Smooth muscle cell (in vitro differentiated cells): ENCODE measurements at regions not wholly inside any gene's neighbourhood (a gene's known extent, or its start where the extent isn't known, plus 50 kb on each side); places are given as distances from the start of the nearest gene placed in this dataset.

Experiments used
- DNase-seq: peaks from one replicate; lab custom pipeline; 2025; ENCODE audit not compliant: unreplicated experiment; lab: John Stamatoyannopoulos, UW
- H2AFZ ChIP-seq: fragments of 200-600 bp; sonication (generic); 2 replicates; pipeline ENCODE4 v1.6.0; 2016; ENCODE audit warnings: antibody characterized with exemption, low read depth, mild to moderate bottlenecking
- H3F3A ChIP-seq: fragments of 200-600 bp; sonication (generic); 2 replicates; pipeline ENCODE4 v1.6.0; 2017; ENCODE audit warnings: antibody characterized with exemption, low read depth
- H3K27ac ChIP-seq: fragments of 200-600 bp; sonication (generic); 2 replicates; pipeline ENCODE4 v1.5.1; 2016; ENCODE audit warnings: low read depth, mild to moderate bottlenecking
- H3K27me3 ChIP-seq: fragments of 200-600 bp; sonication (generic); 2 replicates; pipeline ENCODE4 v1.6.1; 2016; ENCODE audit warnings: low read depth, mild to moderate bottlenecking
- H3K36me3 ChIP-seq: fragments of 200-600 bp; sonication (generic); 2 replicates; pipeline ENCODE4 v1.5.1; 2016; ENCODE audit warnings: low read depth
- H3K4me1 ChIP-seq: fragments of 200-600 bp; sonication (generic); 2 replicates; pipeline ENCODE4 v1.5.1; 2016; ENCODE audit warnings: low read depth
- H3K4me2 ChIP-seq: fragments of 200-600 bp; sonication (generic); 2 replicates; pipeline ENCODE4 v1.6.0; 2016; ENCODE audit warnings: mild to moderate bottlenecking
- H3K4me3 ChIP-seq: fragments of 200-600 bp; sonication (generic); 2 replicates; pipeline ENCODE4 v1.5.1; 2016; ENCODE audit warnings: mild to moderate bottlenecking
- H3K79me2 ChIP-seq: fragments of 200-600 bp; sonication (generic); 2 replicates; pipeline ENCODE4 v1.6.0; 2016; ENCODE audit warnings: low read depth, mild to moderate bottlenecking
- H3K9ac ChIP-seq: fragments of 200-600 bp; sonication (generic); 2 replicates; pipeline ENCODE4 v1.6.0; 2016; ENCODE audit warnings: low read depth
- H3K9me3 ChIP-seq: fragments of 200-600 bp; sonication (generic); replicated peaks from 2 replicates; pipeline ENCODE4 v1.5.1; 2016; ENCODE audit warnings: low read depth
- H4K20me1 ChIP-seq: fragments of 200-600 bp; sonication (generic); 2 replicates; pipeline ENCODE4 v1.6.0; 2016; ENCODE audit warnings: low read depth
- WGBS: methylation state at CpG from one replicate; pipeline ENCODE4 v1.1.7; 2016; ENCODE audit warnings: low lambda C conversion rate; 5-methylcytosine and 5-hydroxymethylcytosine counted together
- TF ChIP-seq, protein P1 (sequence below): fragments of 200-600 bp; sonication (generic); IDR thresholded peaks from 2 replicates; pipeline ENCODE4 v1.5.1; 2017; ENCODE audit warnings: borderline replicate concordance, mild to moderate bottlenecking, antibody characterized with exemption; ENCODE audit not compliant: insufficient read depth, poor library complexity, severe bottlenecking

DNA sequence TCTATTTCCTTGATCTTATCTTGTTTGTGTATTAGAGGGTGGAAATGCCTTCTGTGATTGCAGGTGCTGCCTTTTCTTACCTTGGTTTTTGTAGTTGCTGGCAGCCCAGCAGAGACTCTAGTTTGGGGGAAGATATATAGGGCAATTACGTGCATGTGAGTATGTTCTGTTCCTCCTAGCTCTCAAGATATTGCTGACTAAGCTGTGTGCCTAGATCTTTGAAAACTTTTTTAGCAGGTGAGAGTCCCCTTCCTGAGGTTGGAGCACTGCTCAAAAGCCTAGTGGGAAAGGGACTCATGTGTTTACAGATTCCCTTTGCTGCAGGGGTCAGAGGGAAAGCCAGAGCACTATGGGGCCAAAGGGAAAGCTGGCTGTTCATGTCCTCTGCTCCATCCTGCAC, 136.1 kb downstream of the VSIG4 start:
- no peaks in the 10 kb centered on the region for H3K79me2 ChIP-seq
- H3K9ac ChIP-seq, result no peak overlapping the region
- no peak overlapping the region for H3K27ac ChIP-seq
- no peaks in the 10 kb centered on the region for H3K27me3 ChIP-seq
- H3K4me2 ChIP-seq, result no peak overlapping the region
- H4K20me1 ChIP-seq, result no peaks in the 10 kb centered on the region
- H3K36me3 ChIP-seq, result no peaks in the 10 kb centered on the region
- H3K4me1 ChIP-seq, result no peaks in the 10 kb centered on the region
- TF ChIP-seq, protein P1, sequence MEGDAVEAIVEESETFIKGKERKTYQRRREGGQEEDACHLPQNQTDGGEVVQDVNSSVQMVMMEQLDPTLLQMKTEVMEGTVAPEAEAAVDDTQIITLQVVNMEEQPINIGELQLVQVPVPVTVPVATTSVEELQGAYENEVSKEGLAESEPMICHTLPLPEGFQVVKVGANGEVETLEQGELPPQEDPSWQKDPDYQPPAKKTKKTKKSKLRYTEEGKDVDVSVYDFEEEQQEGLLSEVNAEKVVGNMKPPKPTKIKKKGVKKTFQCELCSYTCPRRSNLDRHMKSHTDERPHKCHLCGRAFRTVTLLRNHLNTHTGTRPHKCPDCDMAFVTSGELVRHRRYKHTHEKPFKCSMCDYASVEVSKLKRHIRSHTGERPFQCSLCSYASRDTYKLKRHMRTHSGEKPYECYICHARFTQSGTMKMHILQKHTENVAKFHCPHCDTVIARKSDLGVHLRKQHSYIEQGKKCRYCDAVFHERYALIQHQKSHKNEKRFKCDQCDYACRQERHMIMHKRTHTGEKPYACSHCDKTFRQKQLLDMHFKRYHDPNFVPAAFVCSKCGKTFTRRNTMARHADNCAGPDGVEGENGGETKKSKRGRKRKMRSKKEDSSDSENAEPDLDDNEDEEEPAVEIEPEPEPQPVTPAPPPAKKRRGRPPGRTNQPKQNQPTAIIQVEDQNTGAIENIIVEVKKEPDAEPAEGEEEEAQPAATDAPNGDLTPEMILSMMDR, result no peak
- H2AFZ ChIP-seq, result no peak overlapping the region
- no peaks in the 10 kb centered on the region for H3F3A ChIP-seq
- H3K4me3 ChIP-seq, result no peak overlapping the region
- H3K9me3 ChIP-seq, result no peaks in the 10 kb centered on the region
- 66% methylated on average over 1 of the region's 1 CpG for WGBS
- no peak for DNase-seq

DNA sequence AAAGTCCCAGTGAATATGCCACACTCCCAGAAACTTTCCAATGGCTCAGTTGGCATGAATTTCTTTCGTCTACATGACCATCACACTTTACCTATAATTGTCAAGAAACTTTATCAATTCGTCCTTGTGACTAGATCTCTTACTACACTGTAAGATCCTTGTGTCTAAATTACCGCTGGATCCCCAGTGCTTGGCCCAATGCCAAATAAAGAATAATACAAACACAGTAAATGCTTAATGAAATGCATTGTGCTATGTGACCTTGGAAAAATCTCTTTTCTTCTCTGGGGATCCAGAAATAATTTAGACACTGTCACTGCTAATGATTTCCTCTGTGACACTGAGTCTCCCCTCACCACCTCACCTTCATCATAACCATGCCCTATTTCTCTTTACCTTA, 137.9 kb downstream of the VSIG4 start:
- H3K36me3 ChIP-seq, result no peaks in the 10 kb centered on the region
- no peaks in the 10 kb centered on the region for H3K4me1 ChIP-seq
- H3K9ac ChIP-seq, result no peak overlapping the region
- no peak overlapping the region for H2AFZ ChIP-seq
- H3K27ac ChIP-seq, result no peak overlapping the region
- TF ChIP-seq, protein P1, result no peak
- DNase-seq, result no peak
- no peaks in the 10 kb centered on the region for H3K27me3 ChIP-seq
- H3K4me2 ChIP-seq, result no peak overlapping the region
- H4K20me1 ChIP-seq, result no peaks in the 10 kb centered on the region
- 67% methylated on average over 3 of the region's 3 CpGs for WGBS
- H3K9me3 ChIP-seq, result no peaks in the 10 kb centered on the region
- no peak overlapping the region for H3K4me3 ChIP-seq
- H3F3A ChIP-seq, result no peaks in the 10 kb centered on the region
- H3K79me2 ChIP-seq, result no peaks in the 10 kb centered on the region

DNA sequence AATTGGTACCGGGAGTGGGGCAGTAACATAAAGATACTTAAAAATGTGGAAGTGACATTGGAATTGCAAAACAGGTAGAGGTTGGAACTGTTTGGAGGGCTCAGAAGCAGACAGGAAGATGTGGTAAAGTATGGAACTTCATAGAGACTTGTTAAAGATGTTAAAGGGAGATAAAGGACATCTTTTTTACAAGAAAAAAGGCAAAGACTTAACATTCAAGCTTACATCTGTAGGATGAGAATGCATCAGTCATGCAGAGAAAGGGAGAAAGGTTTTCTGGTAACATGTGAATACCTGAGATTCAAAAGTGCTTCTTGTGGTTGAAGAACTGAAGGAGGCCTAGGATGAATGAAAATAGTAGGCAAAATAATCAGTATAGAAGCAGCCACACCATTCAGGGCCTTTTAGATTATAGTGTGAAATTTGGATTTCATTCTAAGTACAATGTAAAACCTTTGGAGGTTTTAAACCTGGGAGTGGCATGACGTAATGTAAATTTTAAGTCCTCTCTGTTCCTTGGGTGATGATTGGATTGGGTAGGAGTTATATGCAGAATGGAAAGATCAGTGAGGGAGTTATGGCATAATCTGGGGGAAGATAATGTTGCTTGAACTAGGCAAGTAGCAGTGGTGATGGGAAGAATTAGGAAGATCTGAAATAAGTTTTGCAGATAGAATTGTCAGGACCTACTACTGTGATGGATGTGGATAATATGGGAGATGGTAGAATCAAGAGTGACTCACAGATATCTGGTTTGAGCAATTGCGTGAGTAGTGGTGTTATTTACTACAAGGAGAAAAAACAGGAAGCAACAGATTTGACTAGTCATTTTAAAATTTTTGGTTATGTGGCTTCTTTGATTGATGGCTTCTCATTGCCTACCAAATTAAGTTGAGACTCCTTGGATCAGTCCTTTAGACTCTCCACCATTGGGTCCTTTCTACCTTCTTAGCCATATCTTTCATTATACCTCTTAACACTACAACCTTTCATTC, 138.7 kb downstream of the VSIG4 start:
- Histone ChIP-seq H3F3A (no peaks in the 10 kb centered on the region), H3K9ac (no peak overlapping the region), H3K4me2 (no peak overlapping the region), H3K4me3 (no peak overlapping the region), H4K20me1 (no peaks in the 10 kb centered on the region), H3K36me3 (no peaks in the 10 kb centered on the region), H3K27ac (no peak overlapping the region), H2AFZ (no peak overlapping the region), H3K9me3 (no peaks in the 10 kb centered on the region), H3K27me3 (no peaks in the 10 kb centered on the region), H3K79me2 (no peaks in the 10 kb centered on the region), H3K4me1 (no peaks in the 10 kb centered on the region)
- 77% methylated on average over 3 of the region's 3 CpGs for WGBS
- no peak for DNase-seq
- TF ChIP-seq, protein P1, result no peak
